Hepatic stellate cell (primary cell): ENCODE measurements at regions not wholly inside any gene's neighbourhood (a gene's known extent, or its start where the extent isn't known, plus 50 kb on each side); places are given as distances from the start of the nearest gene placed in this dataset.
"Not testable (repeated sequence)": the region's sequence is repeated elsewhere in the genome, so short reads cannot be mapped to it uniquely, and the experiment has no call there.

Source experiments
- DNase-seq: peaks from one replicate; pipeline ENCODE4 v3.0.0; 2011; ENCODE audit warnings: low spot score

DNA sequence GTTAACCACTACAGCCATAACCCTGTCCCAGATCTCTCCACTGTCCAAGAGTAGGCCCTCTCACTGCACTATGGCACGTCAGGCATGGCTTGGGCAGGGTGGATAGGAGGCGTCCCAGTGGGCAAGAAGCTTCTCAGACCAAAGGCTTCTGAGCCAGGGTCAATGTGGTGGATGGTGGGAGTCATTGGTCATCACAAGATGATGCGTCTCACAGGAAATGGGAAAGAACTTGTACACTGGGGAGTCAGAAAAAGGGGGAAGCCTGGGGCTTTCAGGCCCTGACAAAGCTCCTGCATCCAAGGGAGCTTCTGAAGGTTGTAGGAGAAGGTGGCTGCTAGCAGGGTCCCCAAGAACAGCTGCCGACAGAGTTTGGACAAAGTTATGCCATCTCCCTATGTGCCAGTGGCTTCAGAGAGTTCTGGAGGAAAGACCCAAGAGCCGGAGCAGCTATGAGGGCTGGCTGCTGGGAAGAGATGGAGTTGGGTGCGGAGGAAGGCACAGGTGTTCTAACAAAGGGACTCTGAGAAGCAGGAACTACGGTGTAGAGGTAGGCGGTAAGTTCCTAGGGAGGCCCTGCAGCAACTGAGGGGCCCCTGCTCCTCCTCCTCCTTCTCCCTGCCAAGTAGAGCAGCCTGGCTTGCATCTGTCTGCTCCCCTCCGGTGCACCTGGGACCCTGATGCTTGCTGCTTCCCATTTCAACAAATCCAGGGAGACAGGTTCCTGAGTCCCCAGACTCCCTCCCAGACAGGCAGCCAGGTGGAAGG is 81.1 kb downstream of the ARL6IP4 start:
- no peak for DNase-seq

DNA sequence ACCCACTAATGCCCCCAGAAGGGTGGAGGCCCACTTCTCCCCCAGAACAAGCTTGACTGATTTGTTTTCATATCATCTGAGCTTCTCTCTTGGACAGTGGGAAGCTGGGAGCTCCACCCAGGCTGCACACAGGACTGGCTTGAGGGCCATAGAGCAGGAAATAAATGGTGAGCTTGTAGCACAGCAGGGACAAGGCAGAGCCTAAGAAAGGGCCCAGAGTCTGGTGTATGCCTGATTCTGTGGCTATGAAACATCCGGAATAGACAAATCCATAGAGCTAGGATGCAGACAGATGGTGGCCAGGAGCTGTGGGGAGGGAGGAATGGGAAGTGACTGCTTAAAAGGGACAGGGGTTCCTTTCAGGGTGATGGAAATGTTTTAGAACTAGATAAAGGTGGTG is 79.0 kb downstream of the ARL6IP4 start:
- no peak for DNase-seq

DNA sequence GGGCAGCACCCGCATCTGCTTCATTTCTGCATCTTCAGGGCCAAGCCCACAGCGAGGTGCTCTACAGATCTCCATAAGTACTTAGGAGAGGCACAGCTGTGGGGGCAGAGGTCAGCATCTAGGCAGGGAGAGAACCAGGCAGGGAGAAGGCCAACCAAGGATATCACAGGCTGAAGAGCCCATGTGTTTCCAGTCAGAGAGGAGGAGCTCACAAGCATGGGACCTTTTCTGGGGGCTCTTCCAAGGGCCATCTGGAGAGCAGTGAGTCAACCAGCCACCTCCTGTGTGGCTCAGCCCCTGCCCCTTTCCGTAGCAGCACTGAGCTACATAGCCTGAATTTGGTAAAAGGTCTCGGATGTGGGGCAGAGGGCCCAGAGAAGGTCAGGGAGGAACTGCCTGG is 78.5 kb downstream of the ARL6IP4 start:
- peak; percentile 35 for DNase-seq

DNA sequence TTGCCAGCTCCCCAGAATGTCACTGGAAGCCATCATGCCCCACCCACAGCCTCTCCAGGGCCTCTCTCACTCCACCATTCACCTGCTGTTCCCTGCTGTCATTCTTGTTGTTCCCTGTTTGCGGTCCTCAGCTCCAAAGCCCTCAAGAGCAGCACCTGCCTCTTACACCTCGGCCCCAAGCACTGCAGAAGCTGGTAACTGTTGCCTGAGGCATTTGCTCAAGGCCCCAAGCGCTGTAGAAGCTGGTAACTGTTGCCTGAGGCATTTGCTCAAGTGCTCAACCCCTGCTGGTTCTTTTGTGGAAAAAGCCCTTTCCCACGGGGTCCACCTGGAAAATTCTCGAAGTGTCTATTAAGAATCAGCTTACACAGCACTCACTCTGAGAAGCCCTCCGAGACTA is 78.0 kb downstream of the ARL6IP4 start:
- no peak for DNase-seq

DNA sequence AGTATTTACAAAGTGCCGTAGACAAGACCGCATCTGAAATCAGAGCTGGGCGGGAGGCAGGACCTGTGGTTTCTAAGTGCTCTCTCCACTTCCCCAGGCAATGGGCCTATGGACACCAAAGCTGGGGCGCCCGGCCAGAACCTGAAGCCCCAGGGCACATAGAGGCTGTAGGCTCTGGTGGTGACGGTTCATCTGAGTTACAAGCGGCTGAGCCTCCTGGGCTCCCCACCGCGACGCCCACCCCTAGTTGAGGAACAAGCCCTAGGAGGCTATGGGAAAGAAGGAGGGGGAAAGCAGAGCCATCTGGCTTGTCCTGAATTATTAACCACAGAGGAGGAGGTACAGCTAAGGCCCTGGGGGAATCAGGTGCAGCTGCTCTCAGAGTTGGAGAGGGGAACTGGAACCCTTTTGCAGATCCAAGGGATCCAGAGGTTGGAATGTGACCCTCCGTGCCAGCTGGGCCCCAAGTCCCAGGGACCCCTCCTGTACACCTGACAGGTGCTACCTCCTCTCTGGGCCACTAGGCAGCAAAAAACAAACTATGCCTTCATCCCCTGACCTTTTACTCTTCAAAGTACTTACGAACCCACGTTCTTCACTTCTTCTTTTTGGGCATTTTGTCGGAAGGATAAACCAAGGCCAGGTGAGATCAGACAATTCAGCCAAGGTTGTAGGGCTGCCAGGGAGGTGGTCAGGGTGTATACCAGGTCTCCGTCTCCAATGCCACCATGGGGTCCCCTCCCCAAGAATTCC is 77.2 kb downstream of the ARL6IP4 start:
- DNase-seq: no peak

DNA sequence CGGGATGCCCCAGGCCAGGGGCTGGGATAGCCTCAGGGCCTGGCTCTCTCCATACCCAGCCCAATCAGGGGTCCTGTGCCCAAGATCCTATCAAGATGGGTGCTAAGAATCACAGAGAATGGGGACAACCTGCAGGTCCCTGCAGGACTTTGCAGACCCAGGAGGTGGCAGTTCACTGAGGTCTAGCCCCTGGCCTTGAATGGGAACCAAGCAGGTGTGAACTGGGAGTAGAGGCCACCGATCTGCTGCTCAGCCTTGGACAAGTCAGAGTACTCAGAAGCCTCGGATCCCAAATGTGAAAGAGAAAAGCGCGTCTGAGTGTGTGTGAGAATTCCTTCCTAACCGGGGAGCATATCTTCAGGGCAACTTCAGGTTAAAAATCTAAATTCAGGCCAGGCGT is 76.2 kb downstream of the ARL6IP4 start:
- DNase-seq: no peak

DNA sequence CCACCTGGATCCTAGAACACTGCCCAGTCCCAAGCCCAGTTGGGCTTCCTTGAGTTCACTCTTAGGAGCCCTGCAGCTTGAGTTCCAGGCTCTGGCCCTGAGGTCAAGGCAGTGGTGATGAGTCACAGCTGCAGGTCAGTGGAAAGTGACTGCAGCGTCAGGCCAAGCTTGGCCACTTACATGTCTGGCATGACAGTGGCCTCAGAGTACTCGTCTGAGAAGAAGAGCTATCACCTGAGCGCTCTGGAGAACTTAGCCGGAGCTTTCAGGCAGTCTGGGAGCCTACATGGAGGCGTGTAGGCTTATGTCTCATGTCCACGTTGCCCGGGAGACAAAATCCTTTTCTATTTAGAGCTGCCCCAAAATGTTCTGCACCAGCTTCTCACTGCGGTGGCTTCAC is 75.6 kb downstream of the ARL6IP4 start:
- DNase-seq: peak; percentile 43

DNA sequence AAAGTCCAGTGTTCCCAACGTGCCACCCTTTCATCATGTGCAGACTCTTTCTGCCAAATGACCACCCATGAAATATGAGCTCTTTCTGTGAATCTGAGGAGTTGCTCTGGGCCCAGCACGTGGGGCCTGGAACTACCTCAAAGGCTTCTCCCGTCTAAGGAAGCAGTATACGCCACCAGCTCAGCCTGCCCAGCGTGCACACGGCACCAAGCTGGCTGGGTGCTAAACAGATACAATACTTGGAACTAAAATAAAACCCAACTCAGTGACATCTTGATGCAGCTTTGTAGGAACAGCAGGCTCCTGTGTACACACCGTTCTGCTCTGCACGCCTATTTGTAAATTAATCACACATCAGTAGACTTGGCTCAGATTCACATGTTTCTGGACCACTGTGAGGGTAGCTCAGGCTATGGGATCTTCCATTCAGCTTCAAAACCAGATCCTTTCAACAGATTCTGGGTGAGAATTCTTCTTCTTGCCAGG is 74.8 kb downstream of the ARL6IP4 start:
- no peak for DNase-seq

DNA sequence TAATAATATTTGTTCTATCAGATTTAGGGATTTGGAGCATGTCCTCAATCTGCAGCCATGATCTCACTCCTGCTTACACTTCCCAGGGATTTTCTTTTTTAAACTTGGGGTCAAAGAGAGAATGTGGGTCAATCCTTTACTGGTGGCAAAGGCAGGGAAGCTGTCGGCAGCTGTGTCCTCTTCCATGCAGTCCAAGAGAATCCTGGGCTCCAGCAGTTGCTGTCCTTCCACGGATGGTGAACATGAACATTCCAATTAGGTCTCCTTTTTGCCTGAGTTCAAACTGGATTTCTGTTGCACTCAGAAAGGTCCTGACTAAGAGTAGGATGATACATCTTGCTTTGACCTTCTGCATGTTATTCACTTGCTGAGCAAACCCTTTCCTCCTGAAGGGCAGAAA is 73.9 kb downstream of the ARL6IP4 start:
- DNase-seq: no peak

DNA sequence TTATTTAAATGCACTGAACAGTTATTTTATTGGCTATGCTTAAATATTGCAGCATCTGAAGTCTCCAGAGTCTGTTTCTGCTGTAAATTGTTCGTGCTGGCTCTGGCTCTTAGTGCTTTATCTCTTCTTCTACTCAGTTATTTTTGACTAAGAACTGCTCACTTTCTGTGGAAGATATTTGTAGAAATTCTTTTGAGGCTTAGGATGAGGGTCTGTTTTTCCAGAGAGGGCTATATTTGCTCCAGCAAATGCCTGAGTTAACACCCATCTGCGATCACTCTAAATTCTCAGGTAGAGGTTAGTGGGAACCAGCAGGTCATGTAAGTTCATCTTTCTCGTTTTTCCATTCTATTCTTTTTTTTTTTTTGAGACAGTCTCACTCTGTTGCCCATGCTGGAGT is 71.1 kb downstream of the ARL6IP4 start:
- no peak for DNase-seq

DNA sequence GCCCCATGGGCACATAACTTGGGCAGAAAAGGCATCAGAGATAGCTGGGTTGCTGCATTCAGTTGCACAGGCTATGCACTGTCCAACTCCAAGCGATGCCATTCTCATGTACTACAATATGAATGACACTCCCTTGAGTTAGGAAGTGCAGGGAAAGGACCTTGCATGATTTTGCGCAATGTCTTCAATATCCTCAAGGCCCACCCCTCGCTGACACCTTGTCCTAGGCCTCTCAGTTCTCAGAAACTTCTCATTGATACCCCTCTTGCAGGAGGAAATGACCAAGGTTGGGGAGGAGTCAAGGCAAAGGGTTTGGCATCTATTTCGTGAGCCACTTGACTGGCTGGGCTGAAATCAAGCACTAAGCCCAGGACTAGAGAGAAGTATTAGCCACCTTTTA is 70.4 kb downstream of the ARL6IP4 start:
- no peak for DNase-seq

DNA sequence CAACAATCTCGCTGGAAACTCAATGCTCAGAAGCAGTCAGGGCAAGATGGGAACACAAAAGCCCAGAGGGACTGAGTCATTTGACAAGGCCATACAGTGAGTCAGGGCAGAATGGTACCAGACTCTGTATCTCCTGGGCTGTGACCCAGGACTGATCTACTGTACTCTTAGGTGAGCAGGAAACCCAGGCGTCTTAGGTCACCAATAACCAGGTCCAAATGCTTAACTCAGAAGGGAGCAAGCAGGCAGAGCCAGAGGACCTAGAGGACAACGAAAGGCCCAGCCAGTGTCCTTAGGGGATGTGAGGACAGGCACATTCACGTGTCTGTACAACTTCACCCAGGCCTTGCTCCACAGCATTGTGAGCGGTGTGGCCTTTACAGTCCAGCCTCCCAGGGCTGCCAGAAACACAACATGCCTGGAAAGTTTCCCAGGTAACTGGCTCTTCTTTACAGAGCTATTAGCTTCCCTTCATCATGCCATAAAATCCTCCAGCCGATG is 69.9 kb downstream of the ARL6IP4 start:
- peak; percentile 70 for DNase-seq

DNA sequence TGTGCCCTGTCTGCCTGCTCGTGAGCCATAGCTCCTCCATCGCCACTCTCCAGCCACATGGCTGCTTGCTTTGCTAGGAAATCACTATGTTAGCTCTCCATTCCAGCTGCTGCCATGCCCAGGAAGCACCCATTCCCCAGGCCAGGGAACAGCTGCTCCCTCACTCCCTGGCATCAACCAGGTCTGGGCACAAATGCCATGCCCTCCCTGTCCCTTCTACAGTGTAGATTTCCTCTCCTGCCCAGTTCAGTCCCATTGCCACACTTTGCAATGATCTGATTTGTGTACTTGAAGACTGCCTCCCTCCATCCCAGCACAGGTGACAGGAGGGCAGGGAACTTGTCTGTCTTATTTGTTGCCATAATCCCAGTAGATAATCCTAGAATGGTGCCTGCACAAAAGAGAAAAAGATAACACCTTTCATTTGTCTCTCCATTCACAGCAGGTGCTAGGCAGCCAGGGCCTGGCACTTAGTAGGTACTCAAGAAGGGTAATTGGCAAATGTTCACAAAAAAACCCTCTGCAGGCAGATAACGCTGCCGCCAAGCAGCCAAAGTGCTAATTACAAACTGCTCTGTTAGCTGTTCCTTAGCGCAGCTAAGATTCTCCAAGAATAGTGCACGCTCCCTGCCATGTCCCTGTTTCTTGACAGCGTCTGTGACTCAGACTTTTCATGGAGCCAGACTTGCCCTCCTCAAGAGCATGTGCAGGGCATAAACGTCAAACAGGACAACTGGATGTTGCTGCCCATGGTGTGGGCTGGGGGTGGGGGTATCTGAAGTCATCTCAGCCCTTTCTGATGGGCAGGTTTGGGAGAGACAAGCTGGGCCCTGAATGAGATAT is 69.1 kb downstream of the ARL6IP4 start:
- DNase-seq: peak; percentile 51

DNA sequence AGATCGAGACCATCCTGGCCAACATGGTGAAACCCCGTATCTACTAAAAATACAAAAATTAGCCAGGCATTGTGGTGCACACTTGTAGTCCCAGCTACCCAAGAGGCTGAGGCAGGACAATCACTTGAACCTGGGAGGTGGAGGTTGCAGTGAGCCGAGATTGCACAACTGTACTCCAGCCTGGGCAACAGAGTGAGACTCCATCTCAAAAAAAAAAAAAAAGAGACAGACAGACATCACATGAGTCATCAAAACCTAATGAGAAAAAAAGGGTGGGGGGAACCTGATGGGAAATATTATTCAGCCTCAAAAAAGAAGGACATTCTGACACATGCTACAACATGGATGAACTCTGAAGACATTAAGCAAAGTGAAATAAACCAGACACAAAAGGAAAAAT is 67.4 kb downstream of the ARL6IP4 start:
- not testable (repeated sequence) for DNase-seq

DNA sequence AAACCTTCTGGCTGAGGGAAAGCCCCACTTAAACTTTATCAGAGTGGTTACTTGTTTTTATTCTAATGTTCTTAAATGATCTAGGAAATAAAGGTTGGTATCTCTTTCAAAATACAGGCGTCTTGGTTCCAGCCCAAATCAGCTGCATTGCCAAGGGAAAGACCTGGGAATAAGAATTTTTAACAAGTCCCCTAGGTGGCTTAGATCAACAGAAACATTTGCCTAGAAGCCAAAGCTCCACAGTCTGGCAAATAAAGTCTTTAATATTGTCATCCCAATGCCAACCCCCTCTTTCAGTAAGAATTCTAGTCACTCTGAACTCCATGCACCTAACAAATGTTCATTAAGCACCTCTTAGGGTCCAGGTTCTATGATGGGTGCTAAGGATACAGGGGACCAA is 66.8 kb downstream of the ARL6IP4 start:
- no peak for DNase-seq

DNA sequence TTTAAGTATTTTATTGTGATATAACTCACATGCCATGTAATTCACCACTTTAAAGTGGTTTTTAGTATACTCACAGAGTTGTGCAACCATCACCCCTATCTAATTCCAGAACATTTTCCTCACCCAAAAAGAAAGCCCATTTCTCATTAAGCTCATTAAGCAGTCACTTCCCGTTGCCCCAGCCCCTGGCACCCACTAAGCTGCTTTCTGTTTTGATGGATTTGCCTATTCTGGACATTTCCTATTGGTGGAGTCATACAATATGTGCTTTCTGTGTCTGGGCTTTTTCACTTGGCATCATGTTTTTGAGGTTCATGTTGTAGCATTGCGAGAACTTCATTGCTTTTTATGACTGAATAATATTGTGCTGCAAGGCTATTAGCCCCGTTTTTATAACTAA is 66.0 kb downstream of the ARL6IP4 start:
- no peak for DNase-seq

DNA sequence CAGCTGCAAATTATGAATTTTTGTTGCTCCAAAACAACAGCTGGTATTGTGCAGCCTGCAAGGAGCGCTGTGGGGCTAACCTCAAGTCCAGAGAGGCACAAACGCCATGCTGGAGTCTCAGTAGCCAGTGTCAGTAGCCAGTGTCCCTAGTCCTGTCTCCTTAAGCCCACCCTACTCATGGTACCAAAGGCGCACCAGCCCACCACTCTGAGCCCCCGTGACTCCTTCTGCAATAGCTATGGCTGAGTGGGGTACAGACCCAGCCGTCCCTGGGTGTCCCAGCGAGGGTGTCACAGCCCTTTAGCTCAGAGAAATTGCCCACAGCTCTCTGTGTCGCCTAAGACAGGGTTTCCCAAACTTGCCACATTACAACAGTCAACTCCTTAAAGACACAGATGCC is 65.2 kb downstream of the ARL6IP4 start:
- no peak for DNase-seq

DNA sequence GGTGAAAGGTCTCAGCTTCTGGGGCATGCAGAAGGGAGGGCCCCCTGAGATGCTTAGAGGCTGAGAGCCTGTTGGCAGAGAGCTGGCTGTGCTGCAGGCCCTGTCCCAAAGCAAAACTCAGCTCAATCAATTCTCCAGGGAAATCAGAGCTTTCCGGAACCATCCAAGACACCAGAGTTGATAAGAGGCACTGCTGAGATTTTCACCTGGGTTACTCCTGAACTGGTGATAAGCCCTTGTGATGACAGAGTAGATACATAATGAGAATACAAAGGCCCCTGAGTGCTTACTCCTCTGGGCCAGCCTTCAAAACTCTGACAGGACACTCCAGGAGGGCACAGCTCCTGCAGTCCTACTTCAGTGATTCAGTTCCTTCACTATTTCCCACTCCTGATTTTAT is 63.9 kb downstream of the ARL6IP4 start:
- no peak for DNase-seq

DNA sequence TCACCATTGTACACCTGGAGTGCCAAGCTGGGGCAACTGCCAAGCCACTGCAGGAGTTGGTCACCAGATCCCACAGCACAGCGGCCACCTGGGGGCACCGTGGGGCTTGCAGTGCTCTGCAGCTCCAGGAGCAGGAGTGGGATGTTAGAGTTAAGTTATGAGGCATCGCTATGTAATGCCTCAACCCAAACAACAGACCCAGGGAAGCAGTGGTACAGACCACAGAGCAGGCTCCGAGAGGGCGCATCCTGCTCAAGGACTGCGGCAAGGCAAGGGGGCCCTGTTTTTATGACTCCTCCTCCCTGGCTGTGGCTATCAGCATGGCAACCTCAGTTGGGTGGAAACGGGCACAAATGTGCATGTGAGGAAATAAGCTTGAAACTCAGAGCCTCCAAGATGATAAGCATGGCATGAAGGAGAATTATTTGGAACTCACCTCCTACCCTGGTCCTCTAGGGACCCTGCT is 63.1 kb downstream of the ARL6IP4 start:
- peak; percentile 98 for DNase-seq

DNA sequence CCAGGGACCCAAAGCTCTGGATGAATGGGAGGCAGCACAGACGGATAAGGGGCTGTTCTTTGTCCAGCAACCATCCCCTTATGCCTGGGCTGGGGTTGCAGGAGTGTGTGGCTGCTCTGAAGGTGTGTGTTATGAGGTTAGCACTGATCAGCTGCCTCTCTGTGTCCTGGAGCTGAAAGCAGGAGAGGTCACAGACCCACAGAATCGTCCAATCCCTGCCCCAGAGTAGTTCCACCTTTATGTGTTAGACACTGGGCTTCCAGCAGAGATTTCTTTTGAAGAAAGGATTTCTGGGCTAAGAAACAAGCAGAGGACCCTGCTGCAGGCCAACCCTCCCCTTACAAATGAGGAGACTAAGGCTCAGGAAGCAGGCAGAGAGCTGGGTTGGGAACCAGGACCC is 62.4 kb downstream of the ARL6IP4 start:
- no peak for DNase-seq

DNA sequence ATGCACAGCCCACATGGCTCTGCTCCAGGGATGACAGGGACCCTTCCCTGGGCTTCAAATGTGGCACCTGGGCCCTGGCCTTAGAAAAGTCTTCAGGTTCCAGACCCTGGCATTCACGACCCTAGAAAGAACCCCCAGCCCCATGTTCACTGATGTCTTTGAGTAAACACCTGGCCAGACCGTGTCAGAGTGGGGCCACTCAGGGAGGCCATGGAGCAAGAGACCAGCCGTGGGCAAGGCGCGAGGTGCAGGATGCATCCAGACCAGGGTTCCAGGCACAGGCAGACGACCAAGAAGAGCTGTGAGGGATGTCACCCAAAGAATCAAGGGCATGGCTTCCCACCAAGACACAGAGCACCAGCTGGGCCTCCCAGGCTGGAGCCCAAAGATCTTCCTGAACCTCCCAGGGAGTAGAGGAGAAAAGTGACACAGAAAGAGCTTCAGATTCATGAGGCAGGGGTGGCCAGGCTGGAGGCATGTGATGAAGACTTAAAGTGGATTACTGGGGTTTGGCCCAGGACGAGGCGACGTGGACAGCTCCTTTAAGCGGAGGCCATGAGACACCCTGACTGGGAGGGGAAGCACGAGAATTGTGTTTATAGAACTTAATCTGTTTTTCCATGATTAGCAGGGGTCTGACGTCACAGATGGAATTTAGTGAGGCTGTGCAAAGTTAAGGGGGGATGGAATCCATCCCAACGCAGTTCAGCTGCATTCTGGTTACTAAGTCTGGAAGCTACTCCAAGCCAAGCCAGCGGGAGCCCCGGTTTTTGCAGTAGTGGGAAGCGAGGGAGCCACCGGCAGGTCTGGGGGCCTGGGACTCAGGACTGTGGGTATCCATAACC is 61.6 kb downstream of the ARL6IP4 start:
- DNase-seq: peak; percentile 62
